ENCODE measurements at regions not wholly inside any gene's neighbourhood (a gene's known extent, or its start where the extent isn't known, plus 50 kb on each side); places are given as distances from the start of the nearest gene placed in this dataset.

DNA sequence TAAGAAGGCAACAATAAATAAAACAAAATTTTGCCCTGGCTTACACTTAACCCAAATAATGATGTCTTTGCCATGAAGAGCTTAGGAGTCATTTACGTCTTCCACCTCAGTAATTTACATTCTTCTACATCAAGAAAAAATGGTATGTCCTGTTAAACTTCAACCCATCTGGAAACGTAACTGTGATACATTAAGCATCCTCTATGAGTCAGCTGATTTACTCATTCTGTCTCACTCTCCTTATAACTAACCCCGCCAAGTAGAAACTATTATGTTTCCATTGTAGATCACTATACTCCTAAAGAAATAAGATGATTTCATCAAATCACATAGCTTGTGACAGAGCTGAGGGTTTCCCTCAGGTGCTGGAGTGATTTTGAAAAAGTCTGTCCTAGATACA is 330.7 kb downstream of the CDC14C start:
- TF ChIP-seq CTCF (IDR thresholded peaks at IDR 0.05 in 2 of 3, conservative IDR thresholded peaks at IDR 0.05 in 1 of 3; ENCODE audit: borderline replicate concordance in 1 of 3, insufficient read depth in 1 of 3, low read depth in 2 of 3, low read length in 2 of 3) = no peak
- no peak for TF ChIP-seq MAX (IDR thresholded peaks at IDR 0.05)
- no peak for TF ChIP-seq CEBPB (IDR thresholded peaks at IDR 0.05; ENCODE audit: low read depth)
- no peak for TF ChIP-seq ZNF274 (IDR thresholded peaks at IDR 0.05; ENCODE audit: low read depth, low read length)
- TF ChIP-seq YY1 (IDR thresholded peaks at IDR 0.05; ENCODE audit: extremely low read depth, insufficient replicate concordance, low read depth, low read length) = no peak
- no peak for TF ChIP-seq POLR2AphosphoS5 (IDR thresholded peaks at IDR 0.05; ENCODE audit: low read depth, low read length)
- no peak for TF ChIP-seq ELF1 (IDR thresholded peaks at IDR 0.05; ENCODE audit: borderline replicate concordance, low read depth)
- no peak for TF ChIP-seq POLR2A (IDR thresholded peaks at IDR 0.05; ENCODE audit: borderline replicate concordance, extremely low read depth, insufficient read depth, insufficient read length)
